Stimulated activated CD8-positive, alpha-beta memory T cell treated with anti-CD3 and anti-CD28 coated beads, Interleukin-12 subunit alpha, Interleukin-12 subunit beta, amount 100 ng/mL, for 4 hours (primary cell): ENCODE measurements at regions not wholly inside any gene's neighbourhood (a gene's known extent, or its start where the extent isn't known, plus 50 kb on each side); places are given as distances from the start of the nearest gene placed in this dataset.
A peak's percentile ranks its signal among the peaks of the same experiment; 100 is the strongest.
"Not testable (repeated sequence)": the region's sequence is repeated elsewhere in the genome, so short reads cannot be mapped to it uniquely, and the experiment has no call there.

Experiments
- DNase-seq: peaks from one replicate; pipeline ENCODE4 v3.0.0-alpha.2; 2020; ENCODE audit warnings: low read depth

- not testable (repeated sequence) for DNase-seq
Observed at GRCh38 chr1:149157409-149157808, 54.1 kb upstream of the NBPF9 start.

GRCh38 chr1:149158308-149158707 is 55.0 kb upstream of the NBPF9 start:
- not testable (repeated sequence) for DNase-seq

GRCh38 chr1:149163063-149163444 is 59.7 kb upstream of the NBPF9 start:
- DNase-seq = not testable (repeated sequence)

- not testable (repeated sequence) for DNase-seq
Observed at GRCh38 chr1:149174765-149175164, 71.4 kb upstream of the NBPF9 start.

GRCh38 chr1:149175812-149176211 is 72.5 kb upstream of the NBPF9 start:
- not testable (repeated sequence) for DNase-seq

GRCh38 chr1:149176453-149177316 is 73.3 kb upstream of the NBPF9 start:
- peak; percentile 59 for DNase-seq

GRCh38 chr1:149190742-149191141 is 87.4 kb upstream of the NBPF9 start:
- not testable (repeated sequence) for DNase-seq

- DNase-seq = not testable (repeated sequence)
Observed at GRCh38 chr1:149196651-149197050, 93.3 kb upstream of the NBPF9 start.

GRCh38 chr1:149200567-149200966 is 97.2 kb upstream of the NBPF9 start:
- not testable (repeated sequence) for DNase-seq

- DNase-seq = not testable (repeated sequence)
Observed at GRCh38 chr1:149202283-149202682, 98.9 kb upstream of the NBPF9 start.

GRCh38 chr1:149204396-149204795 is 101.0 kb upstream of the NBPF9 start:
- DNase-seq = not testable (repeated sequence)

- DNase-seq = not testable (repeated sequence)
Observed at GRCh38 chr1:149208836-149209235, 105.5 kb upstream of the NBPF9 start.

- not testable (repeated sequence) for DNase-seq
Observed at GRCh38 chr1:149211757-149212420, 108.5 kb upstream of the NBPF9 start.

GRCh38 chr1:149212946-149213345 is 109.6 kb upstream of the NBPF9 start:
- not testable (repeated sequence) for DNase-seq

- DNase-seq = not testable (repeated sequence)
Observed at GRCh38 chr1:149213673-149214072, 110.3 kb upstream of the NBPF9 start.

- DNase-seq = not testable (repeated sequence)
Observed at GRCh38 chr1:149218080-149218988, 115.0 kb upstream of the NBPF9 start.

GRCh38 chr1:149219539-149219938 is 116.2 kb upstream of the NBPF9 start:
- DNase-seq = not testable (repeated sequence)

- DNase-seq = not testable (repeated sequence)
Observed at GRCh38 chr1:149220463-149221074, 117.2 kb upstream of the NBPF9 start.

- not testable (repeated sequence) for DNase-seq
Observed at GRCh38 chr1:149227933-149228665, 124.7 kb upstream of the NBPF9 start.

- DNase-seq = not testable (repeated sequence)
Observed at GRCh38 chr1:149228672-149229585, 125.6 kb upstream of the NBPF9 start.
